ENCODE measurements at regions not wholly inside any gene's neighbourhood (a gene's known extent, or its start where the extent isn't known, plus 50 kb on each side); places are given as distances from the start of the nearest gene placed in this dataset.

- H3K4me1 ChIP-seq (ENCODE audit: insufficient read depth, low read length), result no peaks in the 10 kb centered on the region
- H3K4me3 ChIP-seq (ENCODE audit: low read length), result no peak overlapping the region
- no peaks in the 10 kb centered on the region for H3K36me3 ChIP-seq (ENCODE audit: insufficient read depth, low read depth, low read length)
- no peak overlapping the region for H3K27ac ChIP-seq (ENCODE audit: low read length)
- no peak overlapping the region for H3K9ac ChIP-seq (ENCODE audit: low read depth, low read length)
- no peaks in the 10 kb centered on the region for H3K9me3 ChIP-seq (ENCODE audit: insufficient read depth, low read depth, low read length)
- no peaks in the 10 kb centered on the region; the same call in 1 of the 2 replicates for H3K27me3 ChIP-seq (ENCODE audit: insufficient read depth, low read length)
These were observed 445.8 kb downstream of the RPS24 start for GRCh38 chr10:78479467-78479866.

- Histone ChIP-seq H3K9me3 (ENCODE audit: insufficient read depth, low read depth, low read length) (no peaks in the 10 kb centered on the region), H3K4me3 (ENCODE audit: low read length) (no peak overlapping the region), H3K4me1 (ENCODE audit: insufficient read depth, low read length) (no peaks in the 10 kb centered on the region), H3K27me3 (ENCODE audit: insufficient read depth, low read length) (no peaks in the 10 kb centered on the region; the same call in 1 of the 2 replicates), H3K27ac (ENCODE audit: low read length) (no peak overlapping the region), H3K9ac (ENCODE audit: low read depth, low read length) (no peak overlapping the region), H3K36me3 (ENCODE audit: insufficient read depth, low read depth, low read length) (no peaks in the 10 kb centered on the region)
These were observed 448.2 kb downstream of the RPS24 start for GRCh38 chr10:78481842-78482241.

GRCh38 chr10:78483641-78484040 is 450.0 kb downstream of the RPS24 start:
- Histone ChIP-seq H3K27me3 (ENCODE audit: insufficient read depth, low read length) (no peaks in the 10 kb centered on the region), H3K9me3 (ENCODE audit: insufficient read depth, low read depth, low read length) (no peaks in the 10 kb centered on the region), H3K27ac (ENCODE audit: low read length) (no peak overlapping the region), H3K36me3 (ENCODE audit: insufficient read depth, low read depth, low read length) (no peaks in the 10 kb centered on the region), H3K4me1 (ENCODE audit: insufficient read depth, low read length) (no peaks in the 10 kb centered on the region), H3K9ac (ENCODE audit: low read depth, low read length) (no peak overlapping the region), H3K4me3 (ENCODE audit: low read length) (no peak overlapping the region)

GRCh38 chr10:78489034-78489433 is 455.4 kb downstream of the RPS24 start:
- no peaks in the 10 kb centered on the region for H3K27me3 ChIP-seq (ENCODE audit: insufficient read depth, low read length)
- peaks cover 13% of the 10 kb centered on the region; the same call in 1 of the 2 replicates for H3K9me3 ChIP-seq (ENCODE audit: insufficient read depth, low read depth, low read length)
- H3K9ac ChIP-seq (ENCODE audit: low read depth, low read length), result no peak overlapping the region
- no peaks in the 10 kb centered on the region for H3K4me1 ChIP-seq (ENCODE audit: insufficient read depth, low read length)
- H3K36me3 ChIP-seq (ENCODE audit: insufficient read depth, low read depth, low read length), result no peaks in the 10 kb centered on the region
- no peak overlapping the region for H3K27ac ChIP-seq (ENCODE audit: low read length)
- H3K4me3 ChIP-seq (ENCODE audit: low read length), result no peak overlapping the region

GRCh38 chr10:78491812-78492211 is 458.1 kb downstream of the RPS24 start:
- no peaks in the 10 kb centered on the region for H3K27me3 ChIP-seq (ENCODE audit: insufficient read depth, low read length)
- peaks cover 13% of the 10 kb centered on the region for H3K9me3 ChIP-seq (ENCODE audit: insufficient read depth, low read depth, low read length)
- H3K4me1 ChIP-seq (ENCODE audit: insufficient read depth, low read length), result no peaks in the 10 kb centered on the region
- H3K27ac ChIP-seq (ENCODE audit: low read length), result no peak overlapping the region
- H3K4me3 ChIP-seq (ENCODE audit: low read length), result no peak overlapping the region
- no peaks in the 10 kb centered on the region for H3K36me3 ChIP-seq (ENCODE audit: insufficient read depth, low read depth, low read length)
- no peak overlapping the region for H3K9ac ChIP-seq (ENCODE audit: low read depth, low read length)

GRCh38 chr10:78492424-78492823 is 458.8 kb downstream of the RPS24 start:
- Histone ChIP-seq H3K4me3 (ENCODE audit: low read length) (no peak overlapping the region), H3K27me3 (ENCODE audit: insufficient read depth, low read length) (no peaks in the 10 kb centered on the region), H3K9me3 (ENCODE audit: insufficient read depth, low read depth, low read length) (peaks cover 13% of the 10 kb centered on the region), H3K9ac (ENCODE audit: low read depth, low read length) (no peak overlapping the region), H3K4me1 (ENCODE audit: insufficient read depth, low read length) (no peaks in the 10 kb centered on the region), H3K36me3 (ENCODE audit: insufficient read depth, low read depth, low read length) (no peaks in the 10 kb centered on the region), H3K27ac (ENCODE audit: low read length) (no peak overlapping the region)

GRCh38 chr10:78494179-78494578 is 460.5 kb downstream of the RPS24 start:
- H3K9me3 ChIP-seq (ENCODE audit: insufficient read depth, low read depth, low read length), result peaks cover 11% of the 10 kb centered on the region
- no peaks in the 10 kb centered on the region for H3K4me1 ChIP-seq (ENCODE audit: insufficient read depth, low read length)

GRCh38 chr10:78502210-78502936 is 468.7 kb downstream of the RPS24 start:
- H3K27me3 ChIP-seq (ENCODE audit: insufficient read depth, low read length), result no peaks in the 10 kb centered on the region
- H3K4me3 ChIP-seq (ENCODE audit: low read length), result no peak overlapping the region
- H3K4me1 ChIP-seq (ENCODE audit: insufficient read depth, low read length), result no peaks in the 10 kb centered on the region
- no peaks in the 10 kb centered on the region; the same call in 1 of the 2 replicates for H3K9me3 ChIP-seq (ENCODE audit: insufficient read depth, low read depth, low read length)
- no peaks in the 10 kb centered on the region for H3K36me3 ChIP-seq (ENCODE audit: insufficient read depth, low read depth, low read length)
- H3K9ac ChIP-seq (ENCODE audit: low read depth, low read length), result no peak overlapping the region
- no peak overlapping the region for H3K27ac ChIP-seq (ENCODE audit: low read length)

More at GRCh38 chr10:78494179-78494578, 460.5 kb downstream of the RPS24 start:
- Histone ChIP-seq H3K9ac (ENCODE audit: low read depth, low read length) (no peak overlapping the region), H3K27me3 (ENCODE audit: insufficient read depth, low read length) (no peaks in the 10 kb centered on the region), H3K27ac (ENCODE audit: low read length) (no peak overlapping the region), H3K4me3 (ENCODE audit: low read length) (no peak overlapping the region), H3K36me3 (ENCODE audit: insufficient read depth, low read depth, low read length) (no peaks in the 10 kb centered on the region)

- Histone ChIP-seq H3K9ac (ENCODE audit: low read depth, low read length) (no peak overlapping the region), H3K27me3 (ENCODE audit: insufficient read depth, low read length) (no peaks in the 10 kb centered on the region), H3K4me3 (ENCODE audit: low read length) (no peak overlapping the region), H3K36me3 (ENCODE audit: insufficient read depth, low read depth, low read length) (no peaks in the 10 kb centered on the region), H3K9me3 (ENCODE audit: insufficient read depth, low read depth, low read length) (no peaks in the 10 kb centered on the region; the same call in 1 of the 2 replicates), H3K27ac (ENCODE audit: low read length) (no peak overlapping the region), H3K4me1 (ENCODE audit: insufficient read depth, low read length) (no peaks in the 10 kb centered on the region)
These were observed 470.5 kb downstream of the RPS24 start for GRCh38 chr10:78504181-78504580.

- Histone ChIP-seq H3K27me3 (ENCODE audit: insufficient read depth, low read length) (no peaks in the 10 kb centered on the region), H3K27ac (ENCODE audit: low read length) (no peak overlapping the region), H3K4me1 (ENCODE audit: insufficient read depth, low read length) (no peaks in the 10 kb centered on the region), H3K9ac (ENCODE audit: low read depth, low read length) (no peak overlapping the region), H3K36me3 (ENCODE audit: insufficient read depth, low read depth, low read length) (no peaks in the 10 kb centered on the region), H3K9me3 (ENCODE audit: insufficient read depth, low read depth, low read length) (no peaks in the 10 kb centered on the region; the same call in 1 of the 2 replicates), H3K4me3 (ENCODE audit: low read length) (no peak overlapping the region)
These were observed 472.0 kb downstream of the RPS24 start for GRCh38 chr10:78505657-78506056.

GRCh38 chr10:78506614-78507013 is 473.0 kb downstream of the RPS24 start:
- H3K4me3 ChIP-seq (ENCODE audit: low read length), result no peak overlapping the region

GRCh38 chr10:78507510-78508160 is 474.0 kb downstream of the RPS24 start:
- Histone ChIP-seq H3K27ac (ENCODE audit: low read length) (no peak overlapping the region), H3K4me3 (ENCODE audit: low read length) (no peak overlapping the region), H3K4me1 (ENCODE audit: insufficient read depth, low read length) (no peaks in the 10 kb centered on the region)

More at GRCh38 chr10:78506614-78507013, 473.0 kb downstream of the RPS24 start:
- no peaks in the 10 kb centered on the region for H3K4me1 ChIP-seq (ENCODE audit: insufficient read depth, low read length)
- no peak overlapping the region for H3K27ac ChIP-seq (ENCODE audit: low read length)
- H3K27me3 ChIP-seq (ENCODE audit: insufficient read depth, low read length), result no peaks in the 10 kb centered on the region
- H3K9me3 ChIP-seq (ENCODE audit: insufficient read depth, low read depth, low read length), result no peaks in the 10 kb centered on the region; the same call in 1 of the 2 replicates
- H3K9ac ChIP-seq (ENCODE audit: low read depth, low read length), result no peak overlapping the region
- H3K36me3 ChIP-seq (ENCODE audit: insufficient read depth, low read depth, low read length), result no peaks in the 10 kb centered on the region

More at GRCh38 chr10:78507510-78508160, 474.0 kb downstream of the RPS24 start:
- no peak overlapping the region for H3K9ac ChIP-seq (ENCODE audit: low read depth, low read length)
- H3K9me3 ChIP-seq (ENCODE audit: insufficient read depth, low read depth, low read length), result no peaks in the 10 kb centered on the region; the same call in 1 of the 2 replicates
- no peaks in the 10 kb centered on the region for H3K36me3 ChIP-seq (ENCODE audit: insufficient read depth, low read depth, low read length)
- no peaks in the 10 kb centered on the region for H3K27me3 ChIP-seq (ENCODE audit: insufficient read depth, low read length)

All from iPS-20b (cell line).